Mammary epithelial cell (primary cell): ENCODE measurements at regions not wholly inside any gene's neighbourhood (a gene's known extent, or its start where the extent isn't known, plus 50 kb on each side); places are given as distances from the start of the nearest gene placed in this dataset.

Experiments used
- EZH2 ChIP-seq: IDR thresholded peaks from 2 replicates; pipeline ENCODE4 v1.6.1; 2012; ENCODE audit warnings: low read length, inconsistent platforms, borderline replicate concordance
- TF ChIP-seq, protein P1 (sequence below), 2 donors: IDR thresholded peaks in 1 of 2; conservative IDR thresholded peaks in 1 of 2; 2 replicates each; pipeline ENCODE4 v1.5.1; 2011 to 2012; ENCODE audit warnings: inconsistent platforms in 2 of 2, low read length in 2 of 2, mild to moderate bottlenecking in 2 of 2, control low read depth in 1 of 2, low read depth in 1 of 2; ENCODE audit not compliant: insufficient read depth in 1 of 2; ENCODE audit errors: extremely low read depth in 1 of 2

DNA sequence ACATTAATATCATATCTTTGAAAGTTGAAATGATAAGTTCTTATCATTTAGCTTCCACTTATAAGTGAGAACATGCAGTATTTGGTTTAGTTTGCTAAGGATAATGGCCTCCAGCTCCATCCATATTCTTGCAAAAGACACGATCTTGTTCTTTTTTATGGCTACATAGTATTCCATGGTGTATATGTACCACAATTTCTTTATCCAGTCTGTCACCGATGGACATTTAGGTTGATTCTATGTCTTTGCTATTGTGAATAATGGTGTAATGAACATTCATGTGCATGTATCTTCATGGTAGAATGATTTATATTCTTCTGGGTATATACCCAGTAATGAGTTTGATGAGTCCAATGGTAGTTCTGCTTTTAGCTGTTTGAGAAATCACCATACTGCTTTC is 135.0 kb upstream of the PRR16 start:
- TF ChIP-seq, protein P1, sequence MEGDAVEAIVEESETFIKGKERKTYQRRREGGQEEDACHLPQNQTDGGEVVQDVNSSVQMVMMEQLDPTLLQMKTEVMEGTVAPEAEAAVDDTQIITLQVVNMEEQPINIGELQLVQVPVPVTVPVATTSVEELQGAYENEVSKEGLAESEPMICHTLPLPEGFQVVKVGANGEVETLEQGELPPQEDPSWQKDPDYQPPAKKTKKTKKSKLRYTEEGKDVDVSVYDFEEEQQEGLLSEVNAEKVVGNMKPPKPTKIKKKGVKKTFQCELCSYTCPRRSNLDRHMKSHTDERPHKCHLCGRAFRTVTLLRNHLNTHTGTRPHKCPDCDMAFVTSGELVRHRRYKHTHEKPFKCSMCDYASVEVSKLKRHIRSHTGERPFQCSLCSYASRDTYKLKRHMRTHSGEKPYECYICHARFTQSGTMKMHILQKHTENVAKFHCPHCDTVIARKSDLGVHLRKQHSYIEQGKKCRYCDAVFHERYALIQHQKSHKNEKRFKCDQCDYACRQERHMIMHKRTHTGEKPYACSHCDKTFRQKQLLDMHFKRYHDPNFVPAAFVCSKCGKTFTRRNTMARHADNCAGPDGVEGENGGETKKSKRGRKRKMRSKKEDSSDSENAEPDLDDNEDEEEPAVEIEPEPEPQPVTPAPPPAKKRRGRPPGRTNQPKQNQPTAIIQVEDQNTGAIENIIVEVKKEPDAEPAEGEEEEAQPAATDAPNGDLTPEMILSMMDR (conservative IDR thresholded peaks at IDR 0.05 in 1 of 2, IDR thresholded peaks at IDR 0.05 in 1 of 2; ENCODE audit: extremely low read depth in 1 of 2, insufficient read depth in 1 of 2, low read depth in 1 of 2, low read length in 2 of 2): no peak
- no peak for TF ChIP-seq EZH2
